ENCODE measurements at regions not wholly inside any gene's neighbourhood (a gene's known extent, or its start where the extent isn't known, plus 50 kb on each side); places are given as distances from the start of the nearest gene placed in this dataset.

DNA sequence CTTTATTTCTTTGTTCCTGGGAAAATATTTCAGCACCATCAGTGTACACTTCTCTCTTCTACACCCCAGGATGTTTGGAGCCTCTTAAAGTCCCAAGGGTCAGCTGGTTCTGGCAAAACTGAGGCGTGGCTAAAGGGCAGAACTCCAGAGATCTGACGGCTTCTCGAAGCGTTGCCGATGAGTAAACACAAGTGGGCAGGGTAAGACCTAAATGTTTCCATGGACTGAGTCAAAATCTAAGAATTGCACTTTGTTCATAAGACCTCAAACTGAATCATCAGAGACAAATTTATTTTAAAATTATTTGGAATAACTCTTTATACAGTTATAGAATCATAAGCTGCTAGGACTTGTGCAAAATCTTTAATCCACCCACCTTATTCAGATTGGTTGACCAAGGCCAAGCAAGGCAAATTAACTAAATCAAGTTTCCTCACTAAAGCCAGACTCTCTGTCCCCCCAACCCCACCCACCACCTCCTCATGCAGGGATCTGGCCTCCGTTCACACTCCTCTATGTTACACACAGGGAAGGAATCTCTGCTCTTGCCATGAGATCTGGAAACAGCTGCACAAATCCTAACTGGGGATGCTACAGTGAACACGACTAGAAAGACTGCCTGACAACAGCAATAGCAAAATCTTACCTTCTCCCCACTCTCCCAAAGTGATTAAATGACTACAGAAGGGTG, 342.6 kb upstream of the KLHL29 start:
- no peak for TF ChIP-seq ZNF274 (IDR thresholded peaks at IDR 0.05; ENCODE audit: low read depth, low read length)
- no peak for TF ChIP-seq YY1 (IDR thresholded peaks at IDR 0.05; ENCODE audit: insufficient read depth, insufficient read length)
